K562 (cell line): ENCODE measurements at regions not wholly inside any gene's neighbourhood (a gene's known extent, or its start where the extent isn't known, plus 50 kb on each side); places are given as distances from the start of the nearest gene placed in this dataset.

Experiments
- ATAC-seq: fragments of 200-7000 bp; cut with Tn5 transposase; 3 replicates; pipeline ENCODE4 v1.9.1; 2020; ENCODE audit warnings: moderate library complexity
- BruUV-seq: library from RNA; stranded (reverse); fragments of 400-500 nt; replicated peaks from 2 replicates; lab custom pipeline; 2021; lab: Mats Ljungman, UMichigan
- CTCF ChIA-PET: fragments of 300-600 bp; formaldehyde crosslinking; extraction: SDS; loops from one replicate; lab custom pipeline; 2021; ENCODE audit warnings: low intra/inter-chr PET ratio; lab: Yijun Ruan, JAX
- POLR2A ChIA-PET: fragments of 300-600, 350-650 bp; sonication (Branson Sonifier 250); formaldehyde crosslinking; extraction: SDS; loops from one replicate; lab custom pipeline; 2021; ENCODE audit warnings: antibody characterized with exemption, inconsistent platforms; lab: Yijun Ruan, JAX
- DNase-seq, 4 experiments: peaks; one replicate each; pipeline versions ENCODE4 v3.0.0 to v3.0.0-alpha.2; 2011 to 2018; ENCODE audit warnings: low spot score in 3 of 4, mixed read lengths in 3 of 4; ENCODE audit errors: extremely low read depth in 1 of 4
- FAIRE-seq: peaks from 2 replicates; lab custom pipeline; 2011; peaks lifted over from hg19 to GRCh38; lab: Jason Lieb, UNC
- H2AFZ ChIP-seq: 2 replicates; pipeline ENCODE4 v1.6.0; 2011; ENCODE audit warnings: low read depth, low read length, control low read depth, inconsistent platforms
- H3K27ac ChIP-seq: fragments of 200-600 bp; 3 replicates; pipeline ENCODE4 v1.8.0; 2011; ENCODE audit warnings: low read depth, mild to moderate bottlenecking, control low read depth, inconsistent platforms, low read length, moderate library complexity, mixed read lengths; ENCODE audit errors: extremely low read depth
- H3K27me3 ChIP-seq, 2 experiments: fragments of 300-600 bp in 1 of 2; 2 replicates in 1 of 2; 3 replicates in 1 of 2; pipeline versions ENCODE4 v1.6.0 to v1.8.0; 2011; ENCODE audit warnings: inconsistent platforms in 2 of 2, low read length in 2 of 2, mild to moderate bottlenecking in 1 of 2, mixed read lengths in 1 of 2, moderate library complexity in 1 of 2; ENCODE audit not compliant: control insufficient read depth in 2 of 2, insufficient read depth in 2 of 2
- H3K36me3 ChIP-seq: fragments of 300-600 bp; 3 replicates; pipeline ENCODE4 v1.8.0; 2011; ENCODE audit warnings: mild to moderate bottlenecking, low read length, inconsistent platforms; ENCODE audit not compliant: control insufficient read depth, insufficient read depth
- H3K4me1 ChIP-seq, 2 experiments: fragments of 200-600 bp in 1 of 2; replicated peaks in 1 of 2; 2 replicates in 1 of 2; 3 replicates in 1 of 2; pipeline versions ENCODE4 v1.5.1 to v1.8.0; 2011; ENCODE audit warnings: inconsistent platforms in 2 of 2, low read length in 2 of 2, mild to moderate bottlenecking in 1 of 2, mixed read lengths in 1 of 2, moderate library complexity in 1 of 2; ENCODE audit not compliant: control insufficient read depth in 2 of 2, insufficient read depth in 2 of 2
- H3K4me2 ChIP-seq: 2 replicates; pipeline ENCODE4 v1.6.1; 2011; ENCODE audit warnings: low read length, control low read depth, inconsistent platforms, mixed read lengths; ENCODE audit not compliant: insufficient read depth
- H3K4me3 ChIP-seq: fragments of 200-600 bp; sonication (generic), shearing (Covaris generic); 2 replicates; pipeline ENCODE4 v1.5.1; 2016; ENCODE audit warnings: control low read depth, inconsistent platforms
- H3K79me2 ChIP-seq: fragments of 200-600 bp; 3 replicates; pipeline ENCODE4 v1.8.0; 2011; ENCODE audit warnings: low read length, inconsistent platforms; ENCODE audit not compliant: control insufficient read depth, insufficient read depth
- H3K9ac ChIP-seq, 2 experiments: 2 replicates each; pipeline versions ENCODE4 v1.6.0 to v1.6.1; 2011; ENCODE audit warnings: low read depth in 2 of 2, low read length in 2 of 2, control low read depth in 1 of 2, inconsistent platforms in 1 of 2, mild to moderate bottlenecking in 1 of 2, mixed read lengths in 1 of 2; ENCODE audit not compliant: insufficient read depth in 1 of 2
- H3K9me1 ChIP-seq: one replicate; pipeline ENCODE4 v1.6.0; 2011; ENCODE audit warnings: inconsistent platforms, mild to moderate bottlenecking, low read length, moderate library complexity; ENCODE audit not compliant: control insufficient read depth, insufficient read depth
- H3K9me3 ChIP-seq: replicated peaks from 2 replicates; pipeline ENCODE4 v1.5.1; 2011; ENCODE audit warnings: low read depth, low read length, inconsistent platforms; ENCODE audit not compliant: control insufficient read depth, insufficient read depth
- H4K20me1 ChIP-seq: replicated peaks from 2 replicates; pipeline ENCODE4 v1.6.1; 2011; ENCODE audit warnings: low read length, inconsistent platforms, mixed read lengths; ENCODE audit not compliant: control insufficient read depth, insufficient read depth
- DDX20 ChIP-seq: fragments of 450-650 bp; IDR thresholded peaks from 2 replicates; pipeline ENCODE4 v1.6.1; 2016; ENCODE audit warnings: missing genetic modification characterization, low read depth, mild to moderate bottlenecking, missing compliant biosample characterization, moderate library complexity
- DLX4 ChIP-seq: fragments of 250-450 bp; sonication (Bioruptor Pico); IDR thresholded peaks from 2 replicates; pipeline ENCODE4 v1.6.1; 2021; ENCODE audit warnings: mild to moderate bottlenecking
- FOXK2 ChIP-seq, 2 experiments: fragments of 450-650 bp; IDR thresholded peaks in 1 of 2; conservative IDR thresholded peaks in 1 of 2; 2 replicates each; pipeline ENCODE4 v1.6.1; 2016; ENCODE audit warnings: low read depth in 2 of 2, mild to moderate bottlenecking in 1 of 2
- KHSRP ChIP-seq: fragments of 450-650 bp; IDR thresholded peaks from 2 replicates; pipeline ENCODE4 v1.6.1; 2017
- MYBL2 ChIP-seq, 2 experiments: fragments of 450-650 bp in 1 of 2; sonication (generic) in 1 of 2; formaldehyde crosslinking in 1 of 2; IDR thresholded peaks; 2 replicates each; pipeline versions ENCODE4 v1.6.1 to v1.8.1; 2017 to 2022; ENCODE audit warnings: borderline replicate concordance in 1 of 2, inconsistent platforms in 1 of 2, low read depth in 1 of 2, mild to moderate bottlenecking in 1 of 2, missing genetic modification reagents in 1 of 2, moderate library complexity in 1 of 2
- NFATC3 ChIP-seq: fragments of 450-650 bp; IDR thresholded peaks from 2 replicates; pipeline ENCODE4 v1.6.1; 2017; ENCODE audit warnings: mild to moderate bottlenecking
- TEAD4 ChIP-seq, 2 experiments: sonication (generic) in 1 of 2; formaldehyde crosslinking in 1 of 2; IDR thresholded peaks; 2 replicates each; pipeline versions ENCODE4 v1.6.1 to v1.8.0; 2012 to 2022; ENCODE audit warnings: borderline replicate concordance in 1 of 2, inconsistent platforms in 1 of 2, low read length in 1 of 2, mild to moderate bottlenecking in 1 of 2, missing genetic modification reagents in 1 of 2
- ZNF175 ChIP-seq: fragments of 200-800 bp; sonication (Bioruptor generic); IDR thresholded peaks from 2 replicates; pipeline ENCODE4 v1.6.1; 2016; ENCODE audit warnings: low read depth, mild to moderate bottlenecking, missing genetic modification characterization, missing compliant biosample characterization
- ZNF23 ChIP-seq: fragments of 250-450 bp; sonication (Bioruptor Pico); IDR thresholded peaks from 2 replicates; pipeline ENCODE4 v1.4.0; 2020; ENCODE audit warnings: mild to moderate bottlenecking
- ZNF408 ChIP-seq: fragments of 250-450 bp; sonication (Bioruptor Pico); IDR thresholded peaks from 2 replicates; pipeline ENCODE4 v1.4.0; 2020; ENCODE audit warnings: low read depth, mild to moderate bottlenecking, moderate library complexity
- ZNF764 ChIP-seq: fragments of 250-450 bp; sonication (Bioruptor Pico); IDR thresholded peaks from 2 replicates; pipeline ENCODE4 v1.4.0; 2020; ENCODE audit warnings: low read depth, mild to moderate bottlenecking, moderate library complexity
- WGBS: fragments of 100-300 bp; shearing (Covaris generic); methylation state at CpG from one replicate; pipeline ENCODE4 v1.1.6; 2016; ENCODE audit warnings: low coverage, mixed read lengths; ENCODE audit not compliant: insufficient coverage; ENCODE audit errors: missing lambda C conversion rate; 5-methylcytosine and 5-hydroxymethylcytosine counted together
- in situ Hi-C: fragments of 300-500 bp; cut with MboI; formaldehyde crosslinking; loops from 4 replicates; pipeline ENCODE4 v1.15.0; 2018; ENCODE audit warnings: inconsistent platforms, mixed read lengths
- intact Hi-C: fragments of 100-400 bp; cut with micrococcal nuclease; formaldehyde crosslinking; loops from 2 replicates; pipeline ENCODE4 v1.14.2; 2022

DNA sequence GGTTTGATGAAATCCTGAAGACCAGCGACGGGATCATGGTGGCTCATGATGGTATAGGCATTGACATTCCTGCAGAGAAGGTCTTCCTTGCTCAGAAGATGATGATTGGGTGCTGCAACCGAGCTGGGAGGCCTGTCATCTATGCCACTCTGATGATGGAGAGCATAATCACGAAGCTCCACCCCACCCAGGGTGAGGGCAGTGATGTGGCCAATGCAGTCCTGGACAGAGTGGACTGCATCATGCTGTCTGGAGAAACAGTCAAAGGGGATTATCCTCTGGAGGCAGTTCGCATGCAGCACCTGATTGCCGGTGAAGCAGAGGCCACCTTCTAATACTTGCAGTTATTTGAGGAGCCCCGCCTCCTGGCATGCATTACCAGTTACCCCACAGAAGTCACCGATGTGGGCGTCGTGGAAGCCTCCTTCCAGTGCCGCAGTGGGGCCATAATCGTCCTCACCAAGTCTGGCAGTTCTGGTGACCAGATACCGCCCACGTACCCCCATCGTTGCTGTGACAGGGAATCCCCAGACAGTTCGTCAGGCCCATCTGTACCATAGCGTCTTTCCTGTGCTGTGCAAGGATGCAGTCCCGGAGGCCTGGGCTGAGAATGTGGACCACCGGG is 140.1 kb downstream of the EDA2R start:
- Histone ChIP-seq H3K9me1 (no peaks in the 10 kb centered on the region), H3K79me2 (no peaks in the 10 kb centered on the region), H3K9ac (no peak overlapping the region), H3K36me3 (no peaks in the 10 kb centered on the region), H3K4me1 (no peaks in the 10 kb centered on the region), H3K27ac (no peak overlapping the region), H2AFZ (no peak overlapping the region), H3K4me2 (no peak overlapping the region), H3K9me3 (no peaks in the 10 kb centered on the region)
- FAIRE-seq (no peak), DNase-seq (no peak), ATAC-seq (no peak)
- WGBS = 1% methylated on average over 16 of the region's 19 CpGs
- POLR2A ChIA-PET = no interaction called here
- CTCF ChIA-PET = no interaction called here
- in situ Hi-C loops = no loop called here
- intact Hi-C loops = no loop called here
- no peak for TF ChIP-seq ZNF408
- TF ChIP-seq NFATC3 = no peak
- no peak for TF ChIP-seq DDX20 (tag)
- TF ChIP-seq ZNF764 = no peak
- TF ChIP-seq MYBL2 (IDR thresholded peaks at IDR 0.05; ENCODE audit: low read depth) = no peak
- TF ChIP-seq MYBL2 (CRISPR knock-in tag; IDR thresholded peaks at IDR 0.05; ENCODE audit: borderline replicate concordance) = no peak
- no peak for TF ChIP-seq ZNF175
- no peak for TF ChIP-seq TEAD4 (IDR thresholded peaks at IDR 0.05; ENCODE audit: low read length)
- no peak for TF ChIP-seq TEAD4 (CRISPR knock-in tag; IDR thresholded peaks at IDR 0.05; ENCODE audit: borderline replicate concordance)
- TF ChIP-seq FOXK2 (conservative IDR thresholded peaks at IDR 0.05 in 1 of 2, IDR thresholded peaks at IDR 0.05 in 1 of 2; ENCODE audit: low read depth in 2 of 2) = no peak
- TF ChIP-seq DLX4 = no peak
- TF ChIP-seq KHSRP = no peak
- TF ChIP-seq ZNF23 (CRISPR knock-in tag) = no peak
- TF ChIP-seq, all 486 proteins: peak for 0
- no peak overlapping the region for H3K4me3 ChIP-seq
- H4K20me1 ChIP-seq = no peaks in the 10 kb centered on the region
- no TSS peak for BruUV-seq
- H3K27me3 ChIP-seq = no peaks in the 10 kb centered on the region
